HG03342 (cell line): ENCODE measurements at regions not wholly inside any gene's neighbourhood (a gene's known extent, or its start where the extent isn't known, plus 50 kb on each side); places are given as distances from the start of the nearest gene placed in this dataset.
"Not testable (repeated sequence)": the region's sequence is repeated elsewhere in the genome, so short reads cannot be mapped to it uniquely, and the experiment has no call there.

Experiments used
- ATAC-seq: cut with Tn5 transposase; IDR thresholded peaks from one replicate; pipeline ENCODE4 v1.9.1; 2021; ENCODE audit warnings: mild to moderate bottlenecking, moderate library complexity; ENCODE audit not compliant: unreplicated experiment

DNA sequence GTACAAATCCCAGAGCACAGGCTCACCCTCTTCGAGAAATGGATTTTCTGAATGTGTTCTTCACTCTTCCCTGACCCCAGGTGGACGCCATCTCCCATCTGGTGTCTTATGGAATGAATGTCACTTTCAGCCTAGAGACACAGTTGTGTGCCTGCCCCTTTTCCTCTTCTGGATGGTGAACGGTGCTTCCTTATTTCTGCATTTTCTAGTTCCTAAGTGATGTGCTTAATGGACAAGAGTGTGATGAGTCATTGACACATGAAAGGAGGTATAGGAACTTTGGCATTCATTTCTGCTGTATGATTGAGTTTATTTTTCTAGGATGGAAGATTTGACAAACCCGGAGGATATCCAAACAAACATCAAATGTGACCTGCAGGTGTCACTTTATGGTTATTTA, 114.9 kb upstream of the PTPN20 start:
- not testable (repeated sequence) for ATAC-seq

DNA sequence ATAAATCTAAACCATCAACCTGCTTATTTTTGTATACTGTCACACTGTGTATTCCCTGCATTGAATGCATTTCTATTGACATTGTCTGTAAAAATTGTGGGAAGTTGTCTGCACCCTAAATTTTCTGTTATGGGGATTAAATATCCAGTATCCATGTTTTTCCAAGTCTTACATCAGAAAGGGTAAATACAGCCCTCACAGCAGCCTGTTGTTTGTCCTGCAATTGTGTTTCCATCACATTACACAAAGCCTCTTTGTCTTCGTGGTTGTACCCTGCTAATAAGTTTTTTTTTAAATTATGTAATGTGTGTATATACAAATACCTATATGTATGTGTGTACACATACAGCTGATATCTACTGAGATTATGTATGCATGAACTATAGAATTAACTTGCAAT, 109.2 kb upstream of the PTPN20 start:
- ATAC-seq: not testable (repeated sequence)

DNA sequence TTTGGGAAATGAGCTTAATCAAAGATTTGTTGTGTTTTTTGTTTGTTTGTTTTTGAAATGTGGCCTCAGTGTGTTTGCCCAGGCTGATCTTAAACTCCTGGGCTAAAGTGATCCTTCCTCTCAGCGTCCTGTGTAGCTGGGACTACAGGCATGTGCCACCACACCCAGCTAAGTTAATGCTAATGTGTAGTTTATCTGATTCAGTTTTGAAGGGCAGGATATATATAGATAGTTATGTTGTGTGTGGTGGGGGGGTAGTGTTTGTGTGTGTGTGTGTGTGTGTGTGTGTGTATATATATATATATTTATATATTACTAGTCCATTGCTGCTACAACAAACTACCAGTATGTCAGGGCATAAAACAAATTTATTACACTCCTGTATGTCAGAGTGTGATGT, 108.1 kb upstream of the PTPN20 start:
- ATAC-seq: not testable (repeated sequence)

DNA sequence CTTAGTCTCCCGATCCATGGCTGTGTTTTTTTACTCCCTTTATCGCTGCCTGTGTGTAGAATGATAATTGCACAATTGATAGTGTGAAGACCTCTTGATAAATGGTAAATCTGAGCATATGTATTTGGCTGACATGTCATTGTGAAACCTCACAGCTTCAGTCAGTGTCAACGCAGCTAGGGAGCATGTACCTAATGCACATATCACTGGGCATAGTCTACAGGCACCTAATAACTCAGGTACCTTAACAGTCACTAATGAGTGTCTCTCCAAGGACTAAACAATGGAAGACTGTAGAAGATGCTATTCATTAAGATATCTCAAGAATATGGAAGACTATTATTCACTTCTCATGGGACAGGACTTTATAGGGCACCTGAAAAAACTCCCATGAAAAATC, 101.0 kb upstream of the PTPN20 start:
- ATAC-seq: not testable (repeated sequence)

DNA sequence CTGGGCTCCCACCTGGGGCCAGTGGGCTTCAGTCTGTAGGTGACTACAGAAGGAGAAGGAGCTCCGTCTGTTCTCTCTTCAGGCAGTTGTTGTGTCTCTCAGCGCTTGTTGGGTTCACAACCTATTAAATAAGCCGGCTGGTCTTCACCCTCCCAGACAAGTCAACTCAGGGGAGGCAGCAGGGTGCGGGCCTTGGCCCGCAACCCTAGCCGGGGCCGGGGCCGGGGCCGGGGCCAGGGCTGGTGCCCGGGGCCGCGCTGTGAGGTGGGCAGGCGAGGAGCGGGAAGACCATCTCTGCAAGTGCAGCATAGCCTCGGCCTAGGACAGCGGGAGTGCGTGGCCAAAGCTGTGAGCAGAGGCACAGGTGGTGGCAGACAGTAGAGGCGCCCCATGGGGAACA, 95.1 kb upstream of the PTPN20 start:
- not testable (repeated sequence) for ATAC-seq

DNA sequence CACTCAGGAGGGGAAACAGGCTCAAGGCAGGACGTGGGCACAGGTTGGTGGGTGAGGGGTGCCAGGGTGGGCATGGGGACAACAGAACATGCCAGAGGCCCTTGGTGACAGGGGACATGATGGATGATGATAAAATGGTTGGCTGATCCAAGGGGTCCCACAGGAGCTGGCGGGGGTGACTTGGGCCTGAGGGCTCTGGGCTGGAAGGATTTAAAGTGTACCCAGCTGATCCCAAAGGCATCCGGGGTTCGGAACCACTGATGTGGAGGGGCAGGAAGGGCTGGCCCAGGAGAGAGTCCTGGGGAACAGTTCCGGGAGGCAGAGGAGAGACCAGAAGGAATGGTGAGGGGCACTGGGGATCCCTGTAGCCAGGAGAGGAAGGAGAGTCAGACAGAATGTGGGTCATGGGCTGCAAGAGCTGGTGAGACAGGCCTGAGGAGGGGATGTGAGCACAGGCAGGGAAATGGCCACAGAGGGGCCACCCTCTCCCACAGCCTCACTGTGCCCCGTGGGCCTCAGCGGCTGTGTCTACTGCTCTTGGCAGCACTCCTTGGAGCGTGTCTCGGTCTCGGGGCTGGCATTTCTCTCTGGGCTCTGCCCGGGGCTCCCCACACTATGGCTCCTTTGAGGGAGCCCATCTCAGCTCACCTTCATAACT, 70.7 kb upstream of the PTPN20 start:
- ATAC-seq: not testable (repeated sequence)

DNA sequence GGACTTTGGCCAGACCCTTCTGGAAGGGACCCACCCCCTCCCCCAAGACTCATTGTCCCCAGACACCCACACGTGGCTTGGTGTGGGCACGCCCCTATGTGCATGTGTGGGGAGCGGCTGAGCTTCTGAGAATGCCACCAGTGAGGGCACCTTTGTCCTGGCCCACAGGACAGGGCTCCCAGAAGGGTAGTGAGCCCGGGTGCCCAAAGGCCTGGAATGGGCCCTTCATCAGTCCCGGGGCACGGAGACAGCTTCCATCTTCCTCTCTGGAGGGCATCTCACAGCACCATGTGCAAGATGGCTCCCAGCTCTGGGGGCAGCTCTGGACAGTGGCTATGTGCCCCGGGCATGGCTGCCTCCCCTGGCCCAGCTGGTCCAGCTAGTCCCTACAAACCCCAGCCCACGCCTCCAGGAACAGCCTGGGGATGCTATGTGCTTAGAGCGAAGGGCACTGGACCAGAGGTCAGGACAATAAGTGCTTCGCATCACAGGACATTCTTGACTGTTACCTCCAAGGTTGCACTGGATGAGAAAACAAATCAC, 70.1 kb upstream of the PTPN20 start:
- ATAC-seq: not testable (repeated sequence)

DNA sequence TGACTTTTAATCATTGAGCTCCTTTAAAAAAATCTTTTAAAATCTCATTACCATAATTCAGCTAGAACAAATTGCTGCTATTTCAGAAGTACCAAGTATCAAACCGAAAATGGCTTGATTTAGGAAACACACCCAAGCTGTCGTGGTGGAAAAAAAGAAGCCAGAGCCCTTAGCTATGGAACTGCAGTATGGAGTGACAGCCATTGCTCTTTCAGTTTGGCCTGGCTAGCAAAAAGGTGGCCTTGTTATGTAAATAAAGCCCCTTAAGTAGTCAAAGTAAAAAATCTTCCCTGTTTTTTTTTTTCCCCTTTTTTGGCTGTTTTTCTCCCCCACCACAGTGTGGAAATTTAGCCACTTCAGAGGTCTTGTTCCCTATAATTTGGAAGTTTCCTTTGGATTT, 66.0 kb upstream of the PTPN20 start:
- ATAC-seq: not testable (repeated sequence)

DNA sequence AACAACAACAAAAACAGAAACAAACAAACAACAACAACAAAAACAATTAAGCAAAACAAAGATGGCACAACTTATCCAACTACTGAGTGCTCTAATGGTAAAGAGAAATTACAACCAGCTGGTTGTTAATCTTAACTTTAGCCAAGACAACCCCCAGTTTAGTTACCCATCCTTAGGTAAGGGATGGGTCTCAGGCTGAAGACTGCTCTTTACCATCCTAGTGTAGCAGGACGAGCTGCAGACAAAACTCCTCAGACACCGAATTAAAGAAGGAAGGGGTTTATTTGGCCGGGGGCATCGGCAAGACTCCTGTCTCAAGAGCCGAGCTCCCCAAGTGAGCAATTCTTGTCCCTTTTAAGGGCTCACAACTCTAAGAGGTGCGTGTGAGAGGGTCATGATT, 65.6 kb upstream of the PTPN20 start:
- ATAC-seq: not testable (repeated sequence)

DNA sequence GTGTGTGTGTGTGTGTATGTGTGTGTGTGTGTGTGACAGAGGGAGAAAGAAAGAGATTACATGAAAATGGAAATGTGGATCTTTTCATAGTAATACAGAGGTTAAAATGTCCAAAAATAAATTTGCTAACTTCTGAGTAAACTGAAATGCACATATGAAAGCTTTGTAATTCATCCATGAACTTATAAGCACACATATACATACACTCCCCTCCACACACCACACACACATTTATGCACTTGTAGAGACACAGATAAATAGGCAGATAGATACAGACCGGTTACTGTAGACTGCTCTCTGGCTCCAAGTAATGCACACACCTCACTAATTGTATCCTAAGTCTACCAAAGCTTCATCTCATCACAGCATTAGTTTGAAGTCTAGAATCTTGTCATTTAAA, 50.5 kb upstream of the PTPN20 start:
- ATAC-seq: not testable (repeated sequence)
